ENCODE measurements at regions not wholly inside any gene's neighbourhood (a gene's known extent, or its start where the extent isn't known, plus 50 kb on each side); places are given as distances from the start of the nearest gene placed in this dataset.

GRCh38 chr1:69070660-69071373, 496.9 kb upstream of the LRRC7 start:
- TF ChIP-seq CTCF (IDR thresholded peaks at IDR 0.05; ENCODE audit: low read depth, low read length, missing control alignments) = no peak
- H3K4me3 ChIP-seq (replicated peaks; ENCODE audit: low read depth, low read length) = no peak overlapping the region
- no peak for DNase-seq (ENCODE audit: extremely low read depth, low read depth)

GRCh38 chr1:69073176-69073575, 494.5 kb upstream of the LRRC7 start:
- DNase-seq (ENCODE audit: extremely low read depth, low read depth) = no peak
- H3K4me3 ChIP-seq (replicated peaks; ENCODE audit: low read depth, low read length) = no peak overlapping the region
- TF ChIP-seq CTCF (IDR thresholded peaks at IDR 0.05; ENCODE audit: low read depth, low read length, missing control alignments) = no peak

GRCh38 chr1:69076631-69077030, 491.1 kb upstream of the LRRC7 start:
- no peak for DNase-seq (ENCODE audit: extremely low read depth, low read depth)
- no peak overlapping the region for H3K4me3 ChIP-seq (replicated peaks; ENCODE audit: low read depth, low read length)
- no peak for TF ChIP-seq CTCF (IDR thresholded peaks at IDR 0.05; ENCODE audit: low read depth, low read length, missing control alignments)

DNA sequence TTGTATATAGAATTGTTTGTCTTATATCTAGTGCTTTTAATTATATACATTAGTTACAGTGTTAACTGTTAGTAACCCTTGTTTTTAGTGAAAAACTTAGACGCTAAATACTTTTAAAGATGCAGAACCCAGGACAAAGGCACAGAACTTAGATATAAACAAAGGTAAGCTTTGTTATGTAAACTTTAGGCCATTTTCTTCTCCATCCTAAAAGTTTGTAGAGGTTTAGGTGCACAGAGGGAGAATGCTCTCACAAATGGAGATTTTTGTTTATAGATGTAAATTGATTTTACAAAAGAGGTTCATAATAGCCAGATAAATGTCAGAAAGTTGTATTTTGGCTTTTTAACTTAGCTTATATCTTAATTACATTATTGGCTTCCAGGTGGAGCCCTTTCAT, 490.5 kb upstream of the LRRC7 start:
- TF ChIP-seq CTCF (IDR thresholded peaks at IDR 0.05; ENCODE audit: low read depth, low read length, missing control alignments) = no peak
- no peak overlapping the region for H3K4me3 ChIP-seq (replicated peaks; ENCODE audit: low read depth, low read length)
- DNase-seq (ENCODE audit: extremely low read depth, low read depth) = no peak

DNA sequence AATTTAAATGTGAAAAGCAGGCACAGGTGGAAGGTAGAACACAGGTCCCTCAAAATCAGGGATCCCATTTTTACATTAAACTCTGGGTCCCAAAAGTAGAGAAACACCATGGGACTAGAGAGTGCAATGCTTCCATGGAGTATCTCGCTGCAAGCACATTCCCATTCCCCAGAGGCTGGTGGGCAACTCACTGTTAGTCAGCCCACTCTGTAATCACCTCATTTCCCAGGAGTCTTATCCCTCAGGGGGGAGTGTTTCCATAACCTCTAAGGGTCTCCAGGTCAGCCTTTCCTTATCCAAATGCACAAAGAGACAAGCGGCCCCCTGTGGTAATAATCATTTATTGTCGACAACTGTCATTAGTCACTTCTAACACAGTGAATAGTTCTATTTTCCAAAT, 490.1 kb upstream of the LRRC7 start:
- no peak for TF ChIP-seq CTCF (IDR thresholded peaks at IDR 0.05; ENCODE audit: low read depth, low read length, missing control alignments)
- no peak overlapping the region for H3K4me3 ChIP-seq (replicated peaks; ENCODE audit: low read depth, low read length)

GRCh38 chr1:69081668-69082067, 486.1 kb upstream of the LRRC7 start:
- no peak overlapping the region for H3K4me3 ChIP-seq (replicated peaks; ENCODE audit: low read depth, low read length)
- DNase-seq (ENCODE audit: extremely low read depth, low read depth) = no peak
- no peak for TF ChIP-seq CTCF (IDR thresholded peaks at IDR 0.05; ENCODE audit: low read depth, low read length, missing control alignments)

More for the DNA sequence above, 490.1 kb upstream of the LRRC7 start:
- no peak for DNase-seq (ENCODE audit: extremely low read depth, low read depth)

- no peak for TF ChIP-seq CTCF (IDR thresholded peaks at IDR 0.05; ENCODE audit: low read depth, low read length, missing control alignments)
Measured at GRCh38 chr1:69082312-69082711, 485.4 kb upstream of the LRRC7 start.

More at GRCh38 chr1:69082312-69082711, 485.4 kb upstream of the LRRC7 start:
- no peak overlapping the region for H3K4me3 ChIP-seq (replicated peaks; ENCODE audit: low read depth, low read length)
- DNase-seq (ENCODE audit: extremely low read depth, low read depth) = no peak
